GM12878 (cell line): ENCODE measurements at regions not wholly inside any gene's neighbourhood (a gene's known extent, or its start where the extent isn't known, plus 50 kb on each side); places are given as distances from the start of the nearest gene placed in this dataset.

Experiments used
- ATAC-seq: fragments of 200-7000 bp; cut with Tn5 transposase; 3 replicates; pipeline ENCODE4 v1.9.1; 2020; ENCODE audit warnings: mild to moderate bottlenecking, moderate library complexity
- BruUV-seq: library from RNA; stranded (reverse); fragments of 400-500 nt; replicated peaks from 2 replicates; lab custom pipeline; 2021; lab: Mats Ljungman, UMichigan
- CTCF ChIA-PET: fragments of 300-600 bp; sonication (Branson Sonifier 250); formaldehyde crosslinking; extraction: SDS; loops from one replicate; lab custom pipeline; 2021; ENCODE audit warnings: inconsistent platforms; lab: Yijun Ruan, JAX
- POLR2A ChIA-PET: fragments of 350-600 bp; formaldehyde crosslinking; extraction: SDS; loops from one replicate; lab custom pipeline; 2021; ENCODE audit warnings: inconsistent platforms; lab: Charles Lee
- RAD21 ChIA-PET: fragments of 300-600 bp; sonication (Branson Sonifier 250); formaldehyde crosslinking; loops from one replicate; lab custom pipeline; 2023; ENCODE audit warnings: antibody characterized with exemption; ENCODE audit not compliant: unreplicated experiment; lab: Charles Lee
- SMC1A ChIA-PET: fragments of 300-600 bp; sonication (Branson Sonifier 250); formaldehyde crosslinking; loops from one replicate; lab custom pipeline; 2023; ENCODE audit not compliant: unreplicated experiment, uncharacterized antibody; lab: Charles Lee
- DNase-seq: peaks from one replicate; pipeline ENCODE4 v3.0.0-alpha.2; 2011; ENCODE audit warnings: low read depth, low spot score
- FAIRE-seq: peaks from 3 replicates; lab custom pipeline; 2011; peaks lifted over from hg19 to GRCh38; lab: Jason Lieb, UNC
- H2AFZ ChIP-seq: 2 replicates; pipeline ENCODE4 v1.6.0; 2011; ENCODE audit warnings: low read depth, low read length, control low read depth; ENCODE audit not compliant: control insufficient read depth
- H3K27ac ChIP-seq: 2 replicates; pipeline ENCODE4 v1.5.1; 2011; ENCODE audit warnings: control low read depth; ENCODE audit not compliant: control insufficient read depth, insufficient read depth
- H3K27me3 ChIP-seq, 2 experiments: replicated peaks in 1 of 2; 2 replicates each; pipeline versions ENCODE4 v1.6.0 to v1.6.1; 2011; ENCODE audit warnings: low read length in 1 of 2; ENCODE audit not compliant: control insufficient read depth in 2 of 2, insufficient read depth in 2 of 2
- H3K36me3 ChIP-seq, 2 experiments: 2 replicates each; pipeline ENCODE4 v1.5.1; 2011; ENCODE audit warnings: low read length in 1 of 2; ENCODE audit not compliant: control insufficient read depth in 2 of 2, insufficient read depth in 2 of 2
- H3K4me1 ChIP-seq: 2 replicates; pipeline ENCODE4 v1.6.1; 2011; ENCODE audit warnings: mild to moderate bottlenecking, low read length, moderate library complexity, mixed read lengths; ENCODE audit not compliant: control insufficient read depth, insufficient read depth
- H3K4me2 ChIP-seq: 2 replicates; pipeline ENCODE4 v1.6.0; 2011; ENCODE audit warnings: control low read depth; ENCODE audit not compliant: control insufficient read depth, insufficient read depth
- H3K4me3 ChIP-seq: fragments of 200-600 bp; sonication (generic); 2 replicates; pipeline ENCODE4 v1.5.1; 2016
- H3K79me2 ChIP-seq: 2 replicates; pipeline ENCODE4 v1.6.0; 2011; ENCODE audit warnings: low read length; ENCODE audit not compliant: control insufficient read depth, insufficient read depth
- H3K9ac ChIP-seq: 2 replicates; pipeline ENCODE4 v1.8.0; 2011; ENCODE audit warnings: low read length, control low read depth, mixed read lengths; ENCODE audit not compliant: control insufficient read depth, insufficient read depth
- H3K9me3 ChIP-seq: replicated peaks from 3 replicates; pipeline ENCODE4 v1.5.1; 2011; ENCODE audit warnings: mild to moderate bottlenecking, low read length; ENCODE audit not compliant: control insufficient read depth, insufficient read depth
- H4K20me1 ChIP-seq: 2 replicates; pipeline ENCODE4 v1.6.0; 2011; ENCODE audit not compliant: control insufficient read depth, insufficient read depth
- FOS ChIP-seq: IDR thresholded peaks from 3 replicates; pipeline ENCODE4 v1.6.1; 2011; ENCODE audit warnings: borderline replicate concordance; ENCODE audit not compliant: insufficient read length; ENCODE audit errors: extremely low read depth
- FOXM1 ChIP-seq: IDR thresholded peaks from 2 replicates; pipeline ENCODE4 v1.6.1; 2012; ENCODE audit warnings: low read depth, mild to moderate bottlenecking, inconsistent platforms, low read length, moderate library complexity
- JUNB ChIP-seq: IDR thresholded peaks from 2 replicates; pipeline ENCODE4 v1.6.1; 2016; ENCODE audit warnings: antibody characterized with exemption, mild to moderate bottlenecking
- PAX5 ChIP-seq: IDR thresholded peaks from 2 replicates; pipeline ENCODE4 v1.6.1; 2011; ENCODE audit warnings: low read depth, low read length, borderline replicate concordance
- PAX8 ChIP-seq: fragments of 450-650 bp; IDR thresholded peaks from 2 replicates; pipeline ENCODE4 v1.6.1; 2017; ENCODE audit warnings: mild to moderate bottlenecking, moderate library complexity
- RAD21 ChIP-seq: IDR thresholded peaks from 2 replicates; pipeline ENCODE4 v1.6.1; 2011; ENCODE audit warnings: mild to moderate bottlenecking, low read depth, low read length, moderate library complexity; ENCODE audit not compliant: insufficient read depth
- RAD51 ChIP-seq: fragments of 450-650 bp; IDR thresholded peaks from 2 replicates; pipeline ENCODE4 v1.6.1; 2016; ENCODE audit warnings: moderate library complexity, mild to moderate bottlenecking, inconsistent platforms
- TBL1XR1 ChIP-seq: IDR thresholded peaks from 2 replicates; pipeline ENCODE4 v1.6.1; 2012; ENCODE audit warnings: low read depth, low read length, improper control_type of control experiment
- TCF3 ChIP-seq: IDR thresholded peaks from 2 replicates; pipeline ENCODE4 v1.6.1; 2012; ENCODE audit warnings: low read depth, mild to moderate bottlenecking, low read length, borderline replicate concordance; ENCODE audit not compliant: insufficient read depth
- ZNF384 ChIP-seq: IDR thresholded peaks from 2 replicates; pipeline ENCODE4 v1.6.1; 2012; ENCODE audit warnings: low read depth, mild to moderate bottlenecking, low read length, improper control_type of control experiment, borderline replicate concordance
- WGBS: methylation state at CpG from one replicate; pipeline ENCODE4 v1.1.6; 2016; ENCODE audit warnings: low lambda C conversion rate; ENCODE audit not compliant: insufficient replicate concordance, insufficient coverage; ENCODE audit errors: missing lambda C conversion rate; 5-methylcytosine and 5-hydroxymethylcytosine counted together
- in situ Hi-C: fragments of 300-500 bp; cut with MboI; formaldehyde crosslinking; loops from 9 replicates; pipeline ENCODE4 v1.14.3; 2018; ENCODE audit warnings: mixed read lengths
- intact Hi-C: fragments of 100-400 bp; cut with micrococcal nuclease; formaldehyde crosslinking; loops from one replicate; pipeline ENCODE4 v1.14.2; 2022; ENCODE audit not compliant: unreplicated experiment
- TF ChIP-seq, protein P1 (sequence below): IDR thresholded peaks from 2 replicates; pipeline ENCODE4 v1.6.1; 2012; ENCODE audit warnings: low read depth, low read length, improper control_type of control experiment
- TF ChIP-seq, protein P2 (sequence below): fragments of 450-650 bp; IDR thresholded peaks from 2 replicates; pipeline ENCODE4 v1.6.1; 2014; ENCODE audit warnings: mild to moderate bottlenecking
- TF ChIP-seq, protein P3 (sequence below): fragments of 450-650 bp; formaldehyde crosslinking; IDR thresholded peaks from 2 replicates; pipeline ENCODE4 v1.5.0; 2022; ENCODE audit warnings: mild to moderate bottlenecking, missing genetic modification characterization

DNA sequence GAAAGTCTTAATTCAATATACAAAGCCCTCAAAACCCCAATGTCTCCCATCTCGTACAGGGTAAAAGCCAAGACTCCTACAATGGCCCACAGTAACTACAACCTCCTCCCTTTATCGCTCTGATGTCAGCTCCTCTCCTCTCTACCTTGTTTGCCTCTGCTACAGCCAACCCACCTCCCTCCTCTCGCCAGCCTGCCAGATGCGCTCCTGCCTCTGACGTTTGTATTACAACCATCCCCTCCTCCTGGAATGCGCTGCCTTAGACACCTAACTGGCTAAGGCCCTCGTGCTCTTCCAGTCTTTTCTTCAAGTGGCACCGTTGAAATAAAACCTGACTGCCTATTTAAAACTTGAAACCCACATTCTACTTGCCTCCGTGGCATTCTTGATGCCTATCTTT, 115.3 kb upstream of the MYO3A start:
- ChIA-PET RAD21 (no interaction called here), SMC1A (no interaction called here), POLR2A (no interaction called here), CTCF (interaction anchor here (1.5 kb wide), 1 partner anchor 57 kb away, joined by 4 read pairs; no protein-coding TSS in a partner anchor)
- Histone ChIP-seq H3K79me2 (no peaks in the 10 kb centered on the region), H2AFZ (no peak overlapping the region), H3K36me3 (no peaks in the 10 kb centered on the region), H3K27ac (no peak overlapping the region), H3K4me3 (no peak overlapping the region), H3K4me1 (no peaks in the 10 kb centered on the region), H3K9me3 (no peaks in the 10 kb centered on the region), H3K9ac (no peak overlapping the region)
- 39% methylated on average over 9 of the region's 9 CpGs for WGBS
- no peak for DNase-seq
- no TSS peak for BruUV-seq
- in situ Hi-C loops, result no loop called here
- TF ChIP-seq RAD51, result no peak
- TF ChIP-seq, all 136 proteins: peak for 0
- Histone ChIP-seq H4K20me1 (no peaks in the 10 kb centered on the region), H3K4me2 (no peak overlapping the region), H3K27me3 (no peaks in the 10 kb centered on the region)
- no peak for FAIRE-seq
- intact Hi-C loops, result no loop called here
- no peak for ATAC-seq

DNA sequence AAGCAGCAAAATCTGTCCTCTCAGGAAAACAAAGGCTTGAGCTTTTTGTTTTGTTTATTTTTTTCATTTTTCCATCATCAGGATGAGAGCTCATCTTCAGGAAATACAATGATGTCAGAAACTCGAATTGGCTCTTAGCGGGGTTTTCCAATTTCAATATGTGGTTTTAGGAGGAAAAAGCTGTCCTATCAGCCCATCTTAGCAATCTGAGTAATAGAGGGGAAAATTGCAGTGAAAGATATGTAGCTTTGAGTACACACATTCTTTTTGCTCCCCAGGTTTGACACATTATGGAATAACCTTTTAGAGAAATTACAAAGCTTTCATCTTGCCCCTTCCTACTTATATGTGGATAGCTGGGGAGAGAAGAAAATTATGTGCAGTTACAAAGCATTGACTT, 113.6 kb upstream of the MYO3A start:
- SMC1A ChIA-PET, result interaction anchor here (0.9 kb wide), 2 partner anchors 13 to 21 kb away, joined by 3 to 4 read pairs; no protein-coding TSS in a partner anchor
- Histone ChIP-seq H3K27me3 (no peaks in the 10 kb centered on the region), H3K36me3 (no peaks in the 10 kb centered on the region), H3K9me3 (no peaks in the 10 kb centered on the region), H3K4me2 (no peak overlapping the region), H3K27ac (no peak overlapping the region), H4K20me1 (no peaks in the 10 kb centered on the region), H3K79me2 (no peaks in the 10 kb centered on the region), H2AFZ (no peak overlapping the region), H3K9ac (no peak overlapping the region), H3K4me1 (no peaks in the 10 kb centered on the region), H3K4me3 (no peak overlapping the region)
- CTCF ChIA-PET, result interaction anchor here (0.6 to 1.2 kb wide), 2 partner anchors 21 to 772 kb away, joined by 3 read pairs; no protein-coding TSS in a partner anchor
- ATAC-seq, result no peak
- POLR2A ChIA-PET, result no interaction called here
- BruUV-seq, result no TSS peak
- intact Hi-C loops, result no loop called here
- no peak for DNase-seq
- RAD21 ChIA-PET, result interaction anchor here (1.0 kb wide), 1 partner anchor 9 kb away, joined by 3 read pairs; no protein-coding TSS in a partner anchor
- no peak for FAIRE-seq
- in situ Hi-C loops, result no loop called here
- WGBS, result 34% methylated on average over 2 of the region's 2 CpGs
- TF ChIP-seq PAX5 (no peak), FOS (no peak), TCF3 (no peak), JUNB (no peak), PAX8 (no peak), RAD21 (no peak), FOXM1 (no peak), TBL1XR1 (no peak), ZNF384 (no peak)
- TF ChIP-seq, protein P1, sequence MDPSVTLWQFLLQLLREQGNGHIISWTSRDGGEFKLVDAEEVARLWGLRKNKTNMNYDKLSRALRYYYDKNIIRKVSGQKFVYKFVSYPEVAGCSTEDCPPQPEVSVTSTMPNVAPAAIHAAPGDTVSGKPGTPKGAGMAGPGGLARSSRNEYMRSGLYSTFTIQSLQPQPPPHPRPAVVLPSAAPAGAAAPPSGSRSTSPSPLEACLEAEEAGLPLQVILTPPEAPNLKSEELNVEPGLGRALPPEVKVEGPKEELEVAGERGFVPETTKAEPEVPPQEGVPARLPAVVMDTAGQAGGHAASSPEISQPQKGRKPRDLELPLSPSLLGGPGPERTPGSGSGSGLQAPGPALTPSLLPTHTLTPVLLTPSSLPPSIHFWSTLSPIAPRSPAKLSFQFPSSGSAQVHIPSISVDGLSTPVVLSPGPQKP, result no peak
- TF ChIP-seq, protein P2, sequence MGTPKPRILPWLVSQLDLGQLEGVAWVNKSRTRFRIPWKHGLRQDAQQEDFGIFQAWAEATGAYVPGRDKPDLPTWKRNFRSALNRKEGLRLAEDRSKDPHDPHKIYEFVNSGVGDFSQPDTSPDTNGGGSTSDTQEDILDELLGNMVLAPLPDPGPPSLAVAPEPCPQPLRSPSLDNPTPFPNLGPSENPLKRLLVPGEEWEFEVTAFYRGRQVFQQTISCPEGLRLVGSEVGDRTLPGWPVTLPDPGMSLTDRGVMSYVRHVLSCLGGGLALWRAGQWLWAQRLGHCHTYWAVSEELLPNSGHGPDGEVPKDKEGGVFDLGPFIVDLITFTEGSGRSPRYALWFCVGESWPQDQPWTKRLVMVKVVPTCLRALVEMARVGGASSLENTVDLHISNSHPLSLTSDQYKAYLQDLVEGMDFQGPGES, result no peak
- TF ChIP-seq, protein P3, sequence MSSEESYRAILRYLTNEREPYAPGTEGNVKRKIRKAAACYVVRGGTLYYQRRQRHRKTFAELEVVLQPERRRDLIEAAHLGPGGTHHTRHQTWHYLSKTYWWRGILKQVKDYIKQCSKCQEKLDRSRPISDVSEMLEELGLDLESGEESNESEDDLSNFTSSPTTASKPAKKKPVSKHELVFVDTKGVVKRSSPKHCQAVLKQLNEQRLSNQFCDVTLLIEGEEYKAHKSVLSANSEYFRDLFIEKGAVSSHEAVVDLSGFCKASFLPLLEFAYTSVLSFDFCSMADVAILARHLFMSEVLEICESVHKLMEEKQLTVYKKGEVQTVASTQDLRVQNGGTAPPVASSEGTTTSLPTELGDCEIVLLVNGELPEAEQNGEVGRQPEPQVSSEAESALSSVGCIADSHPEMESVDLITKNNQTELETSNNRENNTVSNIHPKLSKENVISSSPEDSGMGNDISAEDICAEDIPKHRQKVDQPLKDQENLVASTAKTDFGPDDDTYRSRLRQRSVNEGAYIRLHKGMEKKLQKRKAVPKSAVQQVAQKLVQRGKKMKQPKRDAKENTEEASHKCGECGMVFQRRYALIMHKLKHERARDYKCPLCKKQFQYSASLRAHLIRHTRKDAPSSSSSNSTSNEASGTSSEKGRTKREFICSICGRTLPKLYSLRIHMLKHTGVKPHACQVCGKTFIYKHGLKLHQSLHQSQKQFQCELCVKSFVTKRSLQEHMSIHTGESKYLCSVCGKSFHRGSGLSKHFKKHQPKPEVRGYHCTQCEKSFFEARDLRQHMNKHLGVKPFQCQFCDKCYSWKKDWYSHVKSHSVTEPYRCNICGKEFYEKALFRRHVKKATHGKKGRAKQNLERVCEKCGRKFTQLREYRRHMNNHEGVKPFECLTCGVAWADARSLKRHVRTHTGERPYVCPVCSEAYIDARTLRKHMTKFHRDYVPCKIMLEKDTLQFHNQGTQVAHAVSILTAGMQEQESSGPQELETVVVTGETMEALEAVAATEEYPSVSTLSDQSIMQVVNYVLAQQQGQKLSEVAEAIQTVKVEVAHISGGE, result no peak
